PC-3 (cell line): ENCODE measurements at regions not wholly inside any gene's neighbourhood (a gene's known extent, or its start where the extent isn't known, plus 50 kb on each side); places are given as distances from the start of the nearest gene placed in this dataset.

Source experiments
- CTCF ChIP-seq: fragments of 300-600 bp; sonication (generic); conservative IDR thresholded peaks from 2 replicates; pipeline ENCODE4 v1.5.1; 2017; ENCODE audit warnings: antibody characterized with exemption, low read depth, mild to moderate bottlenecking, low read length
- EZH2 ChIP-seq: fragments of 300-600 bp; sonication (generic); IDR thresholded peaks from one replicate; pipeline ENCODE4 v1.6.1; 2017; ENCODE audit warnings: antibody characterized with exemption, mild to moderate bottlenecking, low read length; ENCODE audit not compliant: unreplicated experiment
- EZH2phosphoT487 ChIP-seq: fragments of 300-600 bp; sonication (generic); IDR thresholded peaks from 2 replicates; pipeline ENCODE4 v1.6.1; 2018; ENCODE audit warnings: mild to moderate bottlenecking, antibody characterized with exemption, low read length, borderline replicate concordance

DNA sequence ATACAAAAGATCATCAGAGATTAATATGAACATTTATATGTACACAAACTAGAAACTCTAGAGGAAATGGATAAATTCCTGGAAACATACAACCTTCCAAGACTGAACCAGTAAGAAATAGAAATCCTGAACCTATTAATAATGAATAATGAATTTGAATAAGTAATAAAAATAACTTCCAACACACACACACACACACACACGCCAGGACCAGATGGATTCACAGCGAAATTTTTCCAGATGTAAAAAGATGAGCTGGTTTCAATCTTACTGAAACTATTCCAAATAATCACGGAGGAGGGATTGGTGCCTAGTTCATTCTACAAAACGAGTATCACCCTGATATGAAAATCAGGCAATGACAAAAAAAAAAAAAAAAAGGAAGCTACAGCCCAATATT is 1095.0 kb downstream of the FAT4 start:
- TF ChIP-seq CTCF (no peak), EZH2 (no peak), EZH2phosphoT487 (no peak)
